GM12878 (cell line): ENCODE measurements at regions not wholly inside any gene's neighbourhood (a gene's known extent, or its start where the extent isn't known, plus 50 kb on each side); places are given as distances from the start of the nearest gene placed in this dataset.

Experiments
- KLF5 ChIP-seq: fragments of 450-650 bp; IDR thresholded peaks from 2 replicates; pipeline ENCODE4 v1.6.1; 2014; ENCODE audit warnings: mild to moderate bottlenecking; ENCODE audit not compliant: partially characterized antibody
- MEF2A ChIP-seq: IDR thresholded peaks from 2 replicates; pipeline ENCODE4 v1.6.1; 2011; ENCODE audit warnings: low read depth, mild to moderate bottlenecking, low read length, moderate library complexity; ENCODE audit not compliant: insufficient read depth
- MEF2B ChIP-seq: fragments of 450-650 bp; IDR thresholded peaks from 2 replicates; pipeline ENCODE4 v1.6.1; 2018; ENCODE audit warnings: mild to moderate bottlenecking, moderate library complexity; ENCODE audit not compliant: partially characterized antibody, poor library complexity, severe bottlenecking
- NR2C2 ChIP-seq: IDR thresholded peaks from 2 replicates; pipeline ENCODE4 v1.6.1; 2011; ENCODE audit warnings: borderline replicate concordance, low read depth; ENCODE audit not compliant: control insufficient read depth, insufficient read length
- RAD51 ChIP-seq: fragments of 450-650 bp; IDR thresholded peaks from 2 replicates; pipeline ENCODE4 v1.6.1; 2016; ENCODE audit warnings: moderate library complexity, mild to moderate bottlenecking, inconsistent platforms
- RB1 ChIP-seq: fragments of 450-650 bp; formaldehyde crosslinking; IDR thresholded peaks from 2 replicates; pipeline ENCODE4 v1.6.1; 2017; ENCODE audit warnings: mild to moderate bottlenecking, borderline replicate concordance
- RELA ChIP-seq: fragments of 450-650 bp; IDR thresholded peaks from 2 replicates; pipeline ENCODE4 v1.8.0; 2014; ENCODE audit warnings: borderline replicate concordance; ENCODE audit not compliant: partially characterized antibody
- RUNX3 ChIP-seq: IDR thresholded peaks from 2 replicates; pipeline ENCODE4 v1.6.1; 2012; ENCODE audit warnings: low read length, inconsistent platforms
- SUPT20H ChIP-seq: IDR thresholded peaks from 2 replicates; pipeline ENCODE4 v1.6.1; 2011; ENCODE audit warnings: low read depth, mild to moderate bottlenecking, low read length, moderate library complexity, borderline replicate concordance; ENCODE audit not compliant: control insufficient read depth
- TAF1 ChIP-seq: IDR thresholded peaks from 2 replicates; pipeline ENCODE4 v1.6.1; 2011; ENCODE audit warnings: mild to moderate bottlenecking, low read depth, low read length, borderline replicate concordance
- YY1 ChIP-seq: IDR thresholded peaks from 2 replicates; pipeline ENCODE4 v1.6.1; 2011; ENCODE audit warnings: low read depth, mild to moderate bottlenecking, low read length
- TF ChIP-seq, protein P1 (sequence below): fragments of 450-650 bp; IDR thresholded peaks from 2 replicates; pipeline ENCODE4 v1.6.1; 2018; ENCODE audit warnings: mild to moderate bottlenecking, low read depth, moderate library complexity; ENCODE audit not compliant: partially characterized antibody
- TF ChIP-seq, protein P2 (sequence below): fragments of 450-650 bp; formaldehyde crosslinking; IDR thresholded peaks from 2 replicates; pipeline ENCODE4 v1.4.0; 2020; ENCODE audit warnings: mild to moderate bottlenecking, moderate library complexity

DNA sequence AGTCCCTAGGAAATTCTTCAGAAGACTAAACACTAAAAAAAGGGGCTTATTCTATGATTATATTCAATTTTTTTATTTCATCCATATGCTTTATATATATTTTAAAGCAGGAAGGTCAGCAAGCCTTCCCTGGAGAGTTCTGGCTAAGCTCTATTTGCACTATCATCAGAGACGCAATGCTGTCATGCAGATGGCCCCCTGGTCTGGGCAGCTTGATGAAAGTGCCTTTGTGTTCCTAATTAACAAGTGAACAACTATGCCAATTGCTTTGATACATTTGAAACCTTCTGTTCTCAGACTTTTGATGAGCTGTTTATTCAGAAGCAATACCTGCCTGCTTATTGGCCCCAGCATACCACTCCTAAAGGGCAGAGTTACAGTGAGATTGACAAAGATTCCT is 1344.6 kb downstream of the OLFM4 start (continued):
- TF ChIP-seq, protein P1, sequence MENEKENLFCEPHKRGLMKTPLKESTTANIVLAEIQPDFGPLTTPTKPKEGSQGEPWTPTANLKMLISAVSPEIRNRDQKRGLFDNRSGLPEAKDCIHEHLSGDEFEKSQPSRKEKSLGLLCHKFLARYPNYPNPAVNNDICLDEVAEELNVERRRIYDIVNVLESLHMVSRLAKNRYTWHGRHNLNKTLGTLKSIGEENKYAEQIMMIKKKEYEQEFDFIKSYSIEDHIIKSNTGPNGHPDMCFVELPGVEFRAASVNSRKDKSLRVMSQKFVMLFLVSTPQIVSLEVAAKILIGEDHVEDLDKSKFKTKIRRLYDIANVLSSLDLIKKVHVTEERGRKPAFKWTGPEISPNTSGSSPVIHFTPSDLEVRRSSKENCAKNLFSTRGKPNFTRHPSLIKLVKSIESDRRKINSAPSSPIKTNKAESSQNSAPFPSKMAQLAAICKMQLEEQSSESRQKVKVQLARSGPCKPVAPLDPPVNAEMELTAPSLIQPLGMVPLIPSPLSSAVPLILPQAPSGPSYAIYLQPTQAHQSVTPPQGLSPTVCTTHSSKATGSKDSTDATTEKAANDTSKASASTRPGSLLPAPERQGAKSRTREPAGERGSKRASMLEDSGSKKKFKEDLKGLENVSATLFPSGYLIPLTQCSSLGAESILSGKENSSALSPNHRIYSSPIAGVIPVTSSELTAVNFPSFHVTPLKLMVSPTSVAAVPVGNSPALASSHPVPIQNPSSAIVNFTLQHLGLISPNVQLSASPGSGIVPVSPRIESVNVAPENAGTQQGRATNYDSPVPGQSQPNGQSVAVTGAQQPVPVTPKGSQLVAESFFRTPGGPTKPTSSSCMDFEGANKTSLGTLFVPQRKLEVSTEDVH: no peak
- TF ChIP-seq RB1: no peak
- no peak for TF ChIP-seq RELA
- TF ChIP-seq RAD51: no peak
- no peak for TF ChIP-seq YY1
- no peak for TF ChIP-seq MEF2A
- TF ChIP-seq KLF5: no peak
- no peak for TF ChIP-seq MEF2B
- TF ChIP-seq SUPT20H: no peak
- TF ChIP-seq TAF1: no peak
- TF ChIP-seq RUNX3: no peak
- no peak for TF ChIP-seq NR2C2
- TF ChIP-seq, protein P2, sequence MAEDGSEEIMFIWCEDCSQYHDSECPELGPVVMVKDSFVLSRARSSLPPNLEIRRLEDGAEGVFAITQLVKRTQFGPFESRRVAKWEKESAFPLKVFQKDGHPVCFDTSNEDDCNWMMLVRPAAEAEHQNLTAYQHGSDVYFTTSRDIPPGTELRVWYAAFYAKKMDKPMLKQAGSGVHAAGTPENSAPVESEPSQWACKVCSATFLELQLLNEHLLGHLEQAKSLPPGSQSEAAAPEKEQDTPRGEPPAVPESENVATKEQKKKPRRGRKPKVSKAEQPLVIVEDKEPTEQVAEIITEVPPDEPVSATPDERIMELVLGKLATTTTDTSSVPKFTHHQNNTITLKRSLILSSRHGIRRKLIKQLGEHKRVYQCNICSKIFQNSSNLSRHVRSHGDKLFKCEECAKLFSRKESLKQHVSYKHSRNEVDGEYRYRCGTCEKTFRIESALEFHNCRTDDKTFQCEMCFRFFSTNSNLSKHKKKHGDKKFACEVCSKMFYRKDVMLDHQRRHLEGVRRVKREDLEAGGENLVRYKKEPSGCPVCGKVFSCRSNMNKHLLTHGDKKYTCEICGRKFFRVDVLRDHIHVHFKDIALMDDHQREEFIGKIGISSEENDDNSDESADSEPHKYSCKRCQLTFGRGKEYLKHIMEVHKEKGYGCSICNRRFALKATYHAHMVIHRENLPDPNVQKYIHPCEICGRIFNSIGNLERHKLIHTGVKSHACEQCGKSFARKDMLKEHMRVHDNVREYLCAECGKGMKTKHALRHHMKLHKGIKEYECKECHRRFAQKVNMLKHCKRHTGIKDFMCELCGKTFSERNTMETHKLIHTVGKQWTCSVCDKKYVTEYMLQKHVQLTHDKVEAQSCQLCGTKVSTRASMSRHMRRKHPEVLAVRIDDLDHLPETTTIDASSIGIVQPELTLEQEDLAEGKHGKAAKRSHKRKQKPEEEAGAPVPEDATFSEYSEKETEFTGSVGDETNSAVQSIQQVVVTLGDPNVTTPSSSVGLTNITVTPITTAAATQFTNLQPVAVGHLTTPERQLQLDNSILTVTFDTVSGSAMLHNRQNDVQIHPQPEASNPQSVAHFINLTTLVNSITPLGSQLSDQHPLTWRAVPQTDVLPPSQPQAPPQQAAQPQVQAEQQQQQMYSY (CRISPR knock-in tag): no peak
